OCI-LY1 (cell line): ENCODE measurements at regions not wholly inside any gene's neighbourhood (a gene's known extent, or its start where the extent isn't known, plus 50 kb on each side); places are given as distances from the start of the nearest gene placed in this dataset.

Experiments used
- H2AFZ ChIP-seq: fragments of 200-600 bp; sonication (generic), shearing (Covaris generic); 2 replicates; pipeline ENCODE4 v1.6.0; 2014; ENCODE audit warnings: antibody characterized with exemption, mild to moderate bottlenecking, low read length
- H3F3A ChIP-seq: fragments of 200-600 bp; sonication (generic), shearing (Covaris generic); 2 replicates; pipeline ENCODE4 v1.6.0; 2014; ENCODE audit warnings: mild to moderate bottlenecking, antibody characterized with exemption, low read length, moderate library complexity; ENCODE audit not compliant: insufficient read depth
- H3K27ac ChIP-seq: fragments of 200-600 bp; sonication (generic); 2 replicates; pipeline ENCODE4 v1.5.1; 2014; ENCODE audit warnings: low read length, mixed run types, mild to moderate bottlenecking, low read depth; ENCODE audit not compliant: poor library complexity, severe bottlenecking
- H3K27me3 ChIP-seq: fragments of 200-600 bp; sonication (generic); 2 replicates; pipeline ENCODE4 v1.6.0; 2014; ENCODE audit warnings: antibody characterized with exemption, mild to moderate bottlenecking, low read length, moderate library complexity; ENCODE audit not compliant: insufficient read depth
- H3K36me3 ChIP-seq: fragments of 200-600 bp; sonication (generic); 2 replicates; pipeline ENCODE4 v1.6.1; 2014; ENCODE audit warnings: mild to moderate bottlenecking, antibody characterized with exemption, low read length, moderate library complexity, mixed read lengths; ENCODE audit not compliant: insufficient read depth
- H3K4me1 ChIP-seq: fragments of 200-600 bp; sonication (generic); 2 replicates; pipeline ENCODE4 v1.5.1; 2014; ENCODE audit warnings: mild to moderate bottlenecking, low read length, moderate library complexity; ENCODE audit not compliant: insufficient read depth, severe bottlenecking
- H3K4me2 ChIP-seq: fragments of 200-600 bp; sonication (generic), shearing (Covaris generic); 2 replicates; pipeline ENCODE4 v1.6.1; 2014; ENCODE audit warnings: low read length
- H3K4me3 ChIP-seq: fragments of 200-600 bp; sonication (generic); 2 replicates; pipeline ENCODE4 v1.5.1; 2014; ENCODE audit warnings: low read length, low read depth, mild to moderate bottlenecking, mixed read lengths; ENCODE audit not compliant: poor library complexity, severe bottlenecking
- H3K79me2 ChIP-seq: fragments of 200-600 bp; shearing (Covaris generic); 2 replicates; pipeline ENCODE4 v1.6.1; 2016; ENCODE audit warnings: mixed run types, low read length, mixed read lengths; ENCODE audit not compliant: insufficient read depth
- H3K9ac ChIP-seq: fragments of 200-600 bp; sonication (generic), shearing (Covaris generic); 2 replicates; pipeline ENCODE4 v1.6.1; 2014; ENCODE audit warnings: mild to moderate bottlenecking, low read length, mixed read lengths
- H3K9me2 ChIP-seq: fragments of 200-600 bp; sonication (generic), shearing (Covaris generic); 2 replicates; pipeline ENCODE4 v1.6.1; 2014; ENCODE audit warnings: low read depth, mild to moderate bottlenecking, low read length, mixed read lengths
- H3K9me3 ChIP-seq: fragments of 200-600 bp; shearing (Covaris generic); 2 replicates; pipeline ENCODE4 v1.6.1; 2014; ENCODE audit warnings: low read length, mixed read lengths
- H4K20me1 ChIP-seq: fragments of 200-600 bp; sonication (generic), shearing (Covaris generic); 2 replicates; pipeline ENCODE4 v1.6.0; 2016; ENCODE audit warnings: mild to moderate bottlenecking, low read length; ENCODE audit not compliant: insufficient read depth
- CTCF ChIP-seq: fragments of 200-600 bp; sonication (generic), shearing (Covaris generic); IDR thresholded peaks from 2 replicates; pipeline ENCODE4 v1.5.1; 2017; ENCODE audit warnings: mild to moderate bottlenecking, antibody characterized with exemption, low read length, moderate library complexity, mixed read lengths
- EZH2 ChIP-seq: fragments of 200-600 bp; sonication (generic), shearing (Covaris generic); IDR thresholded peaks from 2 replicates; pipeline ENCODE4 v1.8.0; 2017; ENCODE audit warnings: borderline replicate concordance, mixed run types, mild to moderate bottlenecking, antibody characterized with exemption, low read length, moderate library complexity, mixed read lengths

GRCh38 chr1:60908159-60908558 lies 174.2 kb upstream of the NFIA start:
- H3K4me1 ChIP-seq: no peaks in the 10 kb centered on the region
- no peaks in the 10 kb centered on the region for H4K20me1 ChIP-seq
- no peak overlapping the region for H3K4me3 ChIP-seq
- TF ChIP-seq EZH2 (no peak), CTCF (no peak)
- no peaks in the 10 kb centered on the region for H3K9me2 ChIP-seq
- H3K9ac ChIP-seq: no peak overlapping the region
- H3F3A ChIP-seq: no peaks in the 10 kb centered on the region
- H3K36me3 ChIP-seq: no peaks in the 10 kb centered on the region
- H3K4me2 ChIP-seq: no peak overlapping the region
- H2AFZ ChIP-seq: no peak overlapping the region
- no peaks in the 10 kb centered on the region for H3K9me3 ChIP-seq
- no peaks in the 10 kb centered on the region for H3K27me3 ChIP-seq
- no peak overlapping the region for H3K27ac ChIP-seq
- no peaks in the 10 kb centered on the region for H3K79me2 ChIP-seq

- no peak overlapping the region for H3K9ac ChIP-seq
- H3K79me2 ChIP-seq: no peaks in the 10 kb centered on the region
- no peaks in the 10 kb centered on the region for H3K9me2 ChIP-seq
- no peak for TF ChIP-seq CTCF
- no peak for TF ChIP-seq EZH2
- H3F3A ChIP-seq: no peaks in the 10 kb centered on the region
- no peaks in the 10 kb centered on the region for H4K20me1 ChIP-seq
- no peak overlapping the region for H2AFZ ChIP-seq
- H3K4me3 ChIP-seq: no peak overlapping the region
- no peak overlapping the region for H3K4me2 ChIP-seq
- H3K27ac ChIP-seq: no peak overlapping the region
- no peaks in the 10 kb centered on the region for H3K27me3 ChIP-seq
- no peaks in the 10 kb centered on the region for H3K36me3 ChIP-seq
- no peaks in the 10 kb centered on the region for H3K9me3 ChIP-seq
- no peaks in the 10 kb centered on the region for H3K4me1 ChIP-seq
Measured at GRCh38 chr1:60906526-60906925, 175.8 kb upstream of the NFIA start.

GRCh38 chr1:60906039-60906438 lies 176.3 kb upstream of the NFIA start:
- Histone ChIP-seq H4K20me1 (no peaks in the 10 kb centered on the region), H3F3A (no peaks in the 10 kb centered on the region), H3K9me3 (no peaks in the 10 kb centered on the region), H3K27ac (no peak overlapping the region), H3K4me1 (no peaks in the 10 kb centered on the region), H2AFZ (no peak overlapping the region), H3K4me2 (no peak overlapping the region), H3K4me3 (no peak overlapping the region), H3K27me3 (no peaks in the 10 kb centered on the region), H3K36me3 (no peaks in the 10 kb centered on the region), H3K9ac (no peak overlapping the region), H3K9me2 (no peaks in the 10 kb centered on the region), H3K79me2 (no peaks in the 10 kb centered on the region)
- TF ChIP-seq EZH2 (no peak), CTCF (no peak)
